ENCODE measurements at regions not wholly inside any gene's neighbourhood (a gene's known extent, or its start where the extent isn't known, plus 50 kb on each side); places are given as distances from the start of the nearest gene placed in this dataset.
"Not testable (repeated sequence)": the region's sequence is repeated elsewhere in the genome, so short reads cannot be mapped to it uniquely, and the experiment has no call there.

GRCh38 chr11:38690211-38690610 lies 2092.2 kb upstream of the RAG2 start:
- not testable (repeated sequence) for H3K9ac ChIP-seq (ENCODE audit: low read length in 2 of 2); H3K9me3 ChIP-seq (ENCODE audit: control insufficient read depth in 2 of 2, low read length in 2 of 2); H3K4me3 ChIP-seq (ENCODE audit: low read length in 2 of 2); H3K27me3 ChIP-seq (ENCODE audit: control insufficient read depth in 1 of 2, insufficient read depth in 2 of 2, low read length in 2 of 2); H3K27ac ChIP-seq (ENCODE audit: low read length); H3K36me3 ChIP-seq (ENCODE audit: control insufficient read depth in 2 of 2, insufficient read depth in 2 of 2, low read length in 2 of 2); H3K4me1 ChIP-seq (ENCODE audit: control insufficient read depth, insufficient read depth, low read length)

- H3K4me3 ChIP-seq (ENCODE audit: low read length in 2 of 2): no peak overlapping the region
- no peaks in the 10 kb centered on the region for H3K9me3 ChIP-seq (ENCODE audit: control insufficient read depth in 2 of 2, low read length in 2 of 2)
- no peak overlapping the region for H3K27ac ChIP-seq (ENCODE audit: low read length)
- no peak overlapping the region for H3K9ac ChIP-seq (ENCODE audit: low read length in 2 of 2)
- no peaks in the 10 kb centered on the region for H3K36me3 ChIP-seq (ENCODE audit: control insufficient read depth in 2 of 2, insufficient read depth in 2 of 2, low read length in 2 of 2)
- no peaks in the 10 kb centered on the region for H3K4me1 ChIP-seq (ENCODE audit: control insufficient read depth, insufficient read depth, low read length)
- no peaks in the 10 kb centered on the region for H3K27me3 ChIP-seq (ENCODE audit: control insufficient read depth in 1 of 2, insufficient read depth in 2 of 2, low read length in 2 of 2)
These were observed 2089.0 kb upstream of the RAG2 start for GRCh38 chr11:38687008-38687407.

- Histone ChIP-seq H3K27me3 (ENCODE audit: control insufficient read depth in 1 of 2, insufficient read depth in 2 of 2, low read length in 2 of 2) (no peaks in the 10 kb centered on the region), H3K4me1 (ENCODE audit: control insufficient read depth, insufficient read depth, low read length) (no peaks in the 10 kb centered on the region), H3K36me3 (ENCODE audit: control insufficient read depth in 2 of 2, insufficient read depth in 2 of 2, low read length in 2 of 2) (no peaks in the 10 kb centered on the region), H3K9ac (ENCODE audit: low read length in 2 of 2) (no peak overlapping the region), H3K9me3 (ENCODE audit: control insufficient read depth in 2 of 2, low read length in 2 of 2) (no peaks in the 10 kb centered on the region), H3K4me3 (ENCODE audit: low read length in 2 of 2) (no peak overlapping the region), H3K27ac (ENCODE audit: low read length) (no peak overlapping the region)
These were observed 2085.4 kb upstream of the RAG2 start for GRCh38 chr11:38683484-38683883.

GRCh38 chr11:38680746-38681145 lies 2082.7 kb upstream of the RAG2 start:
- no peaks in the 10 kb centered on the region for H3K9me3 ChIP-seq (ENCODE audit: control insufficient read depth in 2 of 2, low read length in 2 of 2)
- H3K27ac ChIP-seq (ENCODE audit: low read length): no peak overlapping the region
- H3K27me3 ChIP-seq (ENCODE audit: control insufficient read depth in 1 of 2, insufficient read depth in 2 of 2, low read length in 2 of 2): no peaks in the 10 kb centered on the region
- no peaks in the 10 kb centered on the region for H3K36me3 ChIP-seq (ENCODE audit: control insufficient read depth in 2 of 2, insufficient read depth in 2 of 2, low read length in 2 of 2)
- H3K9ac ChIP-seq (ENCODE audit: low read length in 2 of 2): no peak overlapping the region
- no peaks in the 10 kb centered on the region for H3K4me1 ChIP-seq (ENCODE audit: control insufficient read depth, insufficient read depth, low read length)
- no peak overlapping the region for H3K4me3 ChIP-seq (ENCODE audit: low read length in 2 of 2)

- Histone ChIP-seq H3K4me3 (ENCODE audit: low read length in 2 of 2) (no peak overlapping the region), H3K9ac (ENCODE audit: low read length in 2 of 2) (no peak overlapping the region), H3K36me3 (ENCODE audit: control insufficient read depth in 2 of 2, insufficient read depth in 2 of 2, low read length in 2 of 2) (no peaks in the 10 kb centered on the region), H3K27ac (ENCODE audit: low read length) (no peak overlapping the region), H3K4me1 (ENCODE audit: control insufficient read depth, insufficient read depth, low read length) (no peaks in the 10 kb centered on the region), H3K9me3 (ENCODE audit: control insufficient read depth in 2 of 2, low read length in 2 of 2) (no peaks in the 10 kb centered on the region), H3K27me3 (ENCODE audit: control insufficient read depth in 1 of 2, insufficient read depth in 2 of 2, low read length in 2 of 2) (no peaks in the 10 kb centered on the region)
These were observed 2082.1 kb upstream of the RAG2 start for GRCh38 chr11:38680166-38680565.

- Histone ChIP-seq H3K27ac (ENCODE audit: low read length) (no peak overlapping the region), H3K27me3 (ENCODE audit: control insufficient read depth in 1 of 2, insufficient read depth in 2 of 2, low read length in 2 of 2) (no peaks in the 10 kb centered on the region), H3K36me3 (ENCODE audit: control insufficient read depth in 2 of 2, insufficient read depth in 2 of 2, low read length in 2 of 2) (no peaks in the 10 kb centered on the region), H3K4me3 (ENCODE audit: low read length in 2 of 2) (no peak overlapping the region), H3K4me1 (ENCODE audit: control insufficient read depth, insufficient read depth, low read length) (no peaks in the 10 kb centered on the region), H3K9ac (ENCODE audit: low read length in 2 of 2) (no peak overlapping the region), H3K9me3 (ENCODE audit: control insufficient read depth in 2 of 2, low read length in 2 of 2) (no peaks in the 10 kb centered on the region)
These were observed 2074.4 kb upstream of the RAG2 start for GRCh38 chr11:38672445-38672844.

GRCh38 chr11:38667359-38667758 lies 2069.3 kb upstream of the RAG2 start:
- Histone ChIP-seq H3K4me1 (ENCODE audit: control insufficient read depth, insufficient read depth, low read length) (no peaks in the 10 kb centered on the region), H3K4me3 (ENCODE audit: low read length in 2 of 2) (no peak overlapping the region), H3K9ac (ENCODE audit: low read length in 2 of 2) (no peak overlapping the region), H3K27ac (ENCODE audit: low read length) (no peak overlapping the region), H3K9me3 (ENCODE audit: control insufficient read depth in 2 of 2, low read length in 2 of 2) (no peaks in the 10 kb centered on the region), H3K36me3 (ENCODE audit: control insufficient read depth in 2 of 2, insufficient read depth in 2 of 2, low read length in 2 of 2) (no peaks in the 10 kb centered on the region), H3K27me3 (ENCODE audit: control insufficient read depth in 1 of 2, insufficient read depth in 2 of 2, low read length in 2 of 2) (no peaks in the 10 kb centered on the region)

GRCh38 chr11:38648604-38649003 lies 2050.6 kb upstream of the RAG2 start:
- no peak overlapping the region for H3K9ac ChIP-seq (ENCODE audit: low read length in 2 of 2)
- H3K27me3 ChIP-seq (ENCODE audit: control insufficient read depth in 1 of 2, insufficient read depth in 2 of 2, low read length in 2 of 2): no peaks in the 10 kb centered on the region
- no peaks in the 10 kb centered on the region for H3K9me3 ChIP-seq (ENCODE audit: control insufficient read depth in 2 of 2, low read length in 2 of 2)
- H3K4me1 ChIP-seq (ENCODE audit: control insufficient read depth, insufficient read depth, low read length): no peaks in the 10 kb centered on the region
- H3K36me3 ChIP-seq (ENCODE audit: control insufficient read depth in 2 of 2, insufficient read depth in 2 of 2, low read length in 2 of 2): no peaks in the 10 kb centered on the region
- H3K27ac ChIP-seq (ENCODE audit: low read length): no peak overlapping the region
- no peak overlapping the region for H3K4me3 ChIP-seq (ENCODE audit: low read length in 2 of 2)

GRCh38 chr11:38646382-38646781 lies 2048.3 kb upstream of the RAG2 start:
- Histone ChIP-seq H3K4me3 (ENCODE audit: low read length in 2 of 2) (no peak overlapping the region), H3K9ac (ENCODE audit: low read length in 2 of 2) (no peak overlapping the region), H3K36me3 (ENCODE audit: control insufficient read depth in 2 of 2, insufficient read depth in 2 of 2, low read length in 2 of 2) (no peaks in the 10 kb centered on the region), H3K9me3 (ENCODE audit: control insufficient read depth in 2 of 2, low read length in 2 of 2) (no peaks in the 10 kb centered on the region), H3K27me3 (ENCODE audit: control insufficient read depth in 1 of 2, insufficient read depth in 2 of 2, low read length in 2 of 2) (no peaks in the 10 kb centered on the region), H3K4me1 (ENCODE audit: control insufficient read depth, insufficient read depth, low read length) (no peaks in the 10 kb centered on the region), H3K27ac (ENCODE audit: low read length) (no peak overlapping the region)

GRCh38 chr11:38640854-38641253 lies 2042.8 kb upstream of the RAG2 start:
- no peak overlapping the region for H3K9ac ChIP-seq (ENCODE audit: low read length in 2 of 2)
- H3K4me1 ChIP-seq (ENCODE audit: control insufficient read depth, insufficient read depth, low read length): no peaks in the 10 kb centered on the region
- H3K27ac ChIP-seq (ENCODE audit: low read length): no peak overlapping the region
- H3K9me3 ChIP-seq (ENCODE audit: control insufficient read depth in 2 of 2, low read length in 2 of 2): no peaks in the 10 kb centered on the region
- no peaks in the 10 kb centered on the region for H3K27me3 ChIP-seq (ENCODE audit: control insufficient read depth in 1 of 2, insufficient read depth in 2 of 2, low read length in 2 of 2)
- no peaks in the 10 kb centered on the region for H3K36me3 ChIP-seq (ENCODE audit: control insufficient read depth in 2 of 2, insufficient read depth in 2 of 2, low read length in 2 of 2)
- no peak overlapping the region for H3K4me3 ChIP-seq (ENCODE audit: low read length in 2 of 2)

GRCh38 chr11:38612701-38613100 lies 2014.7 kb upstream of the RAG2 start:
- Histone ChIP-seq H3K27me3 (ENCODE audit: control insufficient read depth in 1 of 2, insufficient read depth in 2 of 2, low read length in 2 of 2) (no peaks in the 10 kb centered on the region), H3K4me1 (ENCODE audit: control insufficient read depth, insufficient read depth, low read length) (no peaks in the 10 kb centered on the region), H3K9ac (ENCODE audit: low read length in 2 of 2) (no peak overlapping the region), H3K9me3 (ENCODE audit: control insufficient read depth in 2 of 2, low read length in 2 of 2) (no peaks in the 10 kb centered on the region), H3K4me3 (ENCODE audit: low read length in 2 of 2) (no peak overlapping the region), H3K36me3 (ENCODE audit: control insufficient read depth in 2 of 2, insufficient read depth in 2 of 2, low read length in 2 of 2) (no peaks in the 10 kb centered on the region), H3K27ac (ENCODE audit: low read length) (no peak overlapping the region)

GRCh38 chr11:38601371-38601770 lies 2003.3 kb upstream of the RAG2 start:
- not testable (repeated sequence) for H3K4me1 ChIP-seq (ENCODE audit: control insufficient read depth, insufficient read depth, low read length); H3K9me3 ChIP-seq (ENCODE audit: control insufficient read depth in 2 of 2, low read length in 2 of 2); H3K27ac ChIP-seq (ENCODE audit: low read length); H3K4me3 ChIP-seq (ENCODE audit: low read length in 2 of 2); H3K36me3 ChIP-seq (ENCODE audit: control insufficient read depth in 2 of 2, insufficient read depth in 2 of 2, low read length in 2 of 2); H3K9ac ChIP-seq (ENCODE audit: low read length in 2 of 2); H3K27me3 ChIP-seq (ENCODE audit: control insufficient read depth in 1 of 2, insufficient read depth in 2 of 2, low read length in 2 of 2)
